Adrenal gland (tissue), 9 donors: ENCODE measurements at regions not wholly inside any gene's neighbourhood (a gene's known extent, or its start where the extent isn't known, plus 50 kb on each side); places are given as distances from the start of the nearest gene placed in this dataset.

Source experiments
- DNase-seq, 7 donors: peaks; one replicate each; pipeline ENCODE4 v3.0.0-alpha.2; 2019 to 2020
- H3K27ac ChIP-seq, 5 donors: fragments of 200-600 bp; sonication (generic) in 4 of 5; 1 replicate in 3 of 5; 2 replicates in 2 of 5; pipeline versions ENCODE4 v1.5.1 to v1.8.0; 2016 to 2020; ENCODE audit warnings: mild to moderate bottlenecking in 1 of 5
- H3K27me3 ChIP-seq: fragments of 200-600 bp; 2 replicates; pipeline ENCODE4 v1.8.0; 2021
- H3K36me3 ChIP-seq, 2 donors: fragments of 200-600 bp; replicated peaks in 1 of 2; 1 replicate in 1 of 2; 2 replicates in 1 of 2; pipeline versions ENCODE4 v1.5.1 to v1.8.0; 2018 to 2022
- H3K4me1 ChIP-seq, 2 donors: fragments of 200-600 bp; replicated peaks in 1 of 2; 1 replicate in 1 of 2; 2 replicates in 1 of 2; pipeline versions ENCODE4 v1.5.1 to v1.8.0; 2018 to 2021
- H3K4me3 ChIP-seq, 4 donors: fragments of 200-600 bp; sonication (generic) in 3 of 4; one replicate each; pipeline ENCODE4 v1.5.1; 2016 to 2018
- H3K9me3 ChIP-seq, 3 donors: fragments of 200-600 bp; sonication (generic) in 1 of 3; replicated peaks in 1 of 3; 1 replicate in 2 of 3; 2 replicates in 1 of 3; pipeline versions ENCODE4 v1.5.1 to v1.8.0; 2016 to 2021
- POLR2A ChIP-seq, 2 donors: fragments of 450-650 bp; IDR thresholded peaks; one replicate each; pipeline ENCODE4 v1.6.1; 2017; ENCODE audit warnings: antibody characterized with exemption in 2 of 2, mild to moderate bottlenecking in 2 of 2, moderate library complexity in 1 of 2
- WGBS, 4 donors: extraction: QIAGEN DNeasy Blood & Tissue Kit in 2 of 4; methylation state at CpG; one replicate each; pipeline versions ENCODE4 v1.1.5 to v1.1.7; 2013 to 2017; 5-methylcytosine and 5-hydroxymethylcytosine counted together
- intact Hi-C, 2 donors: fragments of 100-400 bp; cut with DNase I; formaldehyde crosslinking; loops; one replicate each; pipeline versions ENCODE4 v1.14.1 to v1.15.0; 2022 to 2023
- TF ChIP-seq, protein P1 (sequence below), 6 experiments: fragments of 450-650 bp in 4 of 6; fragments of 200-600 bp in 2 of 6; sonication (generic) in 1 of 6; IDR thresholded peaks; 1 replicate in 5 of 6; 2 replicates in 1 of 6; pipeline versions ENCODE4 v1.5.1 to v1.8.0; 2016 to 2021; ENCODE audit warnings: antibody characterized with exemption in 6 of 6, mild to moderate bottlenecking in 2 of 6, moderate library complexity in 1 of 6
- donor health status: healthy with polysubstance abuse.
- donor health status: Bipolar disorder and iron deficiency.
- donor health status: DM: yes; HTN: yes; CAD: no.
- donor health status: DM: no; HTN: no; CAD: no.
- donor health status: DM: no; HTN: no; CAD: no.

DNA sequence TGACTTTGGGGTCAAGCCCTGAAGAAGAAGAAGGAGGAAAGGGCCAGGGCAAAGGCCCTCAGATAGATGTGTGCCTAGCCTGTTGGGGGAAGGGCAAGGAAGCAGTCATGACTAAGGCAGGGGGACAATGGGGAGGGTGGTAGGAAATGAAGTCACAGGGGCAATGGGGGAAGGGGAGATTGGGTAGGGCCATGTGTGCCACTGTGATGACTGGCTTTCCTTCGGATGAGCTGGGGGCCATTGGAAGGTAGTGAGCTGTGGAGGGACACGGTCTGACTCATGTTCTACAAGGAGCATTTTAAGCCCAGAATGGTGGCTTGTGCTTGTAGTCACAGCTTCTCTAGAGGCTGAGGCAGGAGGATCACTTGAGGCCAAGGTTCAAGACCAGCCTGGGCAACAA is 642.0 kb downstream of the MID1IP1 start:
- intact Hi-C loops: no loop called here
- 87 to 96% (median 89%) methylated on average over 2 of the region's 2 CpGs for WGBS, 4 donors
- no peaks in the 10 kb centered on the region for H3K36me3 ChIP-seq
- H3K27me3 ChIP-seq: peaks cover 11% of the 10 kb centered on the region
- H3K4me1 ChIP-seq: no peaks in the 10 kb centered on the region
- TF ChIP-seq, protein P1, sequence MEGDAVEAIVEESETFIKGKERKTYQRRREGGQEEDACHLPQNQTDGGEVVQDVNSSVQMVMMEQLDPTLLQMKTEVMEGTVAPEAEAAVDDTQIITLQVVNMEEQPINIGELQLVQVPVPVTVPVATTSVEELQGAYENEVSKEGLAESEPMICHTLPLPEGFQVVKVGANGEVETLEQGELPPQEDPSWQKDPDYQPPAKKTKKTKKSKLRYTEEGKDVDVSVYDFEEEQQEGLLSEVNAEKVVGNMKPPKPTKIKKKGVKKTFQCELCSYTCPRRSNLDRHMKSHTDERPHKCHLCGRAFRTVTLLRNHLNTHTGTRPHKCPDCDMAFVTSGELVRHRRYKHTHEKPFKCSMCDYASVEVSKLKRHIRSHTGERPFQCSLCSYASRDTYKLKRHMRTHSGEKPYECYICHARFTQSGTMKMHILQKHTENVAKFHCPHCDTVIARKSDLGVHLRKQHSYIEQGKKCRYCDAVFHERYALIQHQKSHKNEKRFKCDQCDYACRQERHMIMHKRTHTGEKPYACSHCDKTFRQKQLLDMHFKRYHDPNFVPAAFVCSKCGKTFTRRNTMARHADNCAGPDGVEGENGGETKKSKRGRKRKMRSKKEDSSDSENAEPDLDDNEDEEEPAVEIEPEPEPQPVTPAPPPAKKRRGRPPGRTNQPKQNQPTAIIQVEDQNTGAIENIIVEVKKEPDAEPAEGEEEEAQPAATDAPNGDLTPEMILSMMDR (IDR thresholded peaks at IDR 0.05): no peak
- TF ChIP-seq POLR2A (IDR thresholded peaks at IDR 0.05): no peak
- H3K4me3 ChIP-seq: no peak overlapping the region
- no peaks in the 10 kb centered on the region for H3K9me3 ChIP-seq
- no peak for DNase-seq
- no peak overlapping the region for H3K27ac ChIP-seq

DNA sequence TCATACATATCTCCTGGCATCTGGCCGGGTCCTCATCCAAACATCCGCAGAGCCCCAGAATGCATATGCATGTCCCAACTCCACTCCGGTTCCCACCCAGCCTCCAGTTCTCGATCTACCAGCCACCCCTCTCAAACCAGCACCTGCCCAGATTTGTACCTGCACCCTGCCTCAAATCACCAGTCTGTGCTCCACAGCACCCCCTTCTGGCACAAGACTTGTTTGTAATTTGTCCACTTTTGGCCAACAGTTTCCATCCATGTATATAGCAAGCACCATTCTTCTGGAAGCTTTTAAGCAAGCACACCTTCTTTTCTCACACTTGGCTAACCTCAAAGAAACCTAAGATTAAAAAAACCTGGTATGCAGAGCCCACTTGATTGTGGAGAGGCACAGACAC is 644.1 kb downstream of the MID1IP1 start:
- no peak for TF ChIP-seq POLR2A (IDR thresholded peaks at IDR 0.05)
- TF ChIP-seq, protein P1 (IDR thresholded peaks at IDR 0.05): peak in 4 of 6 experiments; percentile 27 to 41 (median 32)
- 61 to 91% (median 73%) methylated on average over 3 to 4 of the region's 4 CpGs for WGBS, 4 donors
- H3K36me3 ChIP-seq: no peaks in the 10 kb centered on the region
- intact Hi-C loops: no loop called here
- DNase-seq: peak in 4 of 7 donors; percentile 25 to 54 (median 44)
- no peaks in the 10 kb centered on the region for H3K4me1 ChIP-seq
- peaks cover 11% of the 10 kb centered on the region for H3K27me3 ChIP-seq
- no peak overlapping the region for H3K4me3 ChIP-seq
- no peak overlapping the region for H3K27ac ChIP-seq
- no peaks in the 10 kb centered on the region for H3K9me3 ChIP-seq

DNA sequence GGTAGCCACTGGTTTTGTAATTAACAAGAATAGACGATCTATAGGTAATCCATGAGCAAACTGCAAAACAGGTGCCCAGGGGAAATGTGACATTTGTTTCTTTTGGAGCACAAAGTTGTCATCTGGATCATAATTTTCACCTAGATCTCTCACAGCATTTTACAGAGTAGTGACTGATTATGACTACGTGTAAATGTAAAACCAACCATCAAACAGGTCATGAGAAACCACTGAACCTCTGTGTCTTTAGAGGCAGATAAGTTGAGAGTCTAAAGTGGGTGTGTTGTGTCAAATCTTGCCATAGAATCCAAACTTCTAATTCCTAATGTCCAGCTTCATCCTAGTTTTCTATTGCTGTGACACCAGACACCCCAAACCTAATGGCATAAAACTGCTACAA is 648.1 kb downstream of the MID1IP1 start:
- TF ChIP-seq, protein P1 (IDR thresholded peaks at IDR 0.05): no peak
- TF ChIP-seq POLR2A (IDR thresholded peaks at IDR 0.05): no peak
- 47 to 85% (median 61%) methylated on average over 2 of the region's 2 CpGs for WGBS, 4 donors
- intact Hi-C loops: no loop called here
- Histone ChIP-seq H3K4me1 (no peaks in the 10 kb centered on the region), H3K9me3 (no peaks in the 10 kb centered on the region), H3K36me3 (no peaks in the 10 kb centered on the region), H3K27ac (no peak overlapping the region), H3K27me3 (peaks cover 11% of the 10 kb centered on the region), H3K4me3 (no peak overlapping the region)
- DNase-seq: no peak

DNA sequence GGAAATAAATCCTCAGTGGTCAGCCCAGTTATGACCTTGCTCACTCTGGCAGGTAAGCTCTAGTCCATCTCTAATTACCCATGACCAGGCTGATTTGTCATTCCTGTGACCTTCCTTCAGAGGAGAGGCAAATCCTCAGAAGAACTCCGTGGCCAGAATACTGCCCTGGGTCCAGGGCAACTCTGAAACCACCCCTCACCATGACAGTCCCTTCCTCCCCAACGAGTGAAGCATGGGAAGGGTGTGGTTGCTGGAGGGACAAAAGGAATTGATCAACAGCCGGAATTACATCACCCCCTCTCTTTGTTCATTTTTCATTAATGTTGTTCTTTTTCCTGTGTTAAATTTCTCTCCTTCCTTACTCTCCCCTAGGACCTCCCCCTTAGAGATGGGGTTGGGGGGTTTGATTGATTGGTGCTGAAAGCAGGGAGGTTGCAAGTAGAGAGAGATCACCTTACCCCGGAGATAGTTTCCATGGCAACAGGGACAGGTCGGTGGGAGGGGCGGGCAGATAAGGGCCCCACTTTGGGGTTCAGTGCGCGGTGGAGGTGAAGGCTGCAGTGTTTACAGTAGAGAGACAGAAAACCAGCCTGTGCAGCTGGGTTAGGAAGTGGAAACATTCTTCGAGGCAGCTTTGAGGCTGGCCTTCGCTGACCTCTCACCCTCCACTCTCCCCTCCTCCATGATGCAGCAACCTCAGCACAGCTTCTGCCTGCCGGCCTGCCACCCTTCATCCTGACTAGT is 647.4 kb downstream of the BCOR start:
- WGBS, 4 donors: 51 to 65% (median 56%) methylated on average over 10 to 11 of the region's 11 CpGs
- Histone ChIP-seq H3K4me1 (no peaks in the 10 kb centered on the region), H3K27me3 (peaks cover 18% of the 10 kb centered on the region), H3K27ac (no peak overlapping the region), H3K36me3 (no peaks in the 10 kb centered on the region), H3K9me3 (no peaks in the 10 kb centered on the region), H3K4me3 (no peak overlapping the region)
- intact Hi-C loops: no loop called here
- TF ChIP-seq, protein P1 (IDR thresholded peaks at IDR 0.05): no peak
- TF ChIP-seq POLR2A (IDR thresholded peaks at IDR 0.05): no peak
- no peak for DNase-seq
